Amniotic epithelial cell (primary cell): ENCODE measurements at regions not wholly inside any gene's neighbourhood (a gene's known extent, or its start where the extent isn't known, plus 50 kb on each side); places are given as distances from the start of the nearest gene placed in this dataset.
A peak's percentile ranks its signal among the peaks of the same experiment; 100 is the strongest.

Source experiments
- DNase-seq: peaks from one replicate; pipeline ENCODE4 v3.0.0-alpha.2; 2010; ENCODE audit warnings: low read depth

- peak; percentile 47 for DNase-seq
These were observed 191.8 kb downstream of the TOMM20 start for GRCh38 chr1:234936612-234937389.

- peak; percentile 89 for DNase-seq
These were observed 194.0 kb downstream of the TOMM20 start for GRCh38 chr1:234934611-234935033.

- DNase-seq: peak; percentile 54
These were observed 195.2 kb downstream of the TOMM20 start for GRCh38 chr1:234933475-234933874.

GRCh38 chr1:234932511-234933430, 195.9 kb downstream of the TOMM20 start:
- no peak for DNase-seq

GRCh38 chr1:234932106-234932505, 196.5 kb downstream of the TOMM20 start:
- no peak for DNase-seq

GRCh38 chr1:234931404-234931973, 197.1 kb downstream of the TOMM20 start:
- no peak for DNase-seq

- no peak for DNase-seq
These were observed 199.3 kb downstream of the TOMM20 start for GRCh38 chr1:234929369-234929768.

- no peak for DNase-seq
These were observed 200.0 kb downstream of the TOMM20 start for GRCh38 chr1:234928642-234929041.

- peak; percentile 8 for DNase-seq
These were observed 200.5 kb downstream of the TOMM20 start for GRCh38 chr1:234927971-234928640.

GRCh38 chr1:234927312-234927970, 201.2 kb downstream of the TOMM20 start:
- DNase-seq: no peak

- no peak for DNase-seq
These were observed 201.9 kb downstream of the TOMM20 start for GRCh38 chr1:234926559-234927311.

- DNase-seq: no peak
These were observed 202.4 kb downstream of the TOMM20 start for GRCh38 chr1:234926264-234926558.

- peak; percentile 100 for DNase-seq
These were observed 203.0 kb downstream of the TOMM20 start for GRCh38 chr1:234925440-234926263.

GRCh38 chr1:234924450-234925355, 203.9 kb downstream of the TOMM20 start:
- no peak for DNase-seq

GRCh38 chr1:234923626-234924025, 205.0 kb downstream of the TOMM20 start:
- no peak for DNase-seq

- no peak for DNase-seq
These were observed 205.7 kb downstream of the TOMM20 start for GRCh38 chr1:234922987-234923386.

- no peak for DNase-seq
These were observed 207.2 kb downstream of the TOMM20 start for GRCh38 chr1:234921266-234922062.

- DNase-seq: no peak
These were observed 207.8 kb downstream of the TOMM20 start for GRCh38 chr1:234920843-234921140.
